DOHH2 (cell line): ENCODE measurements at regions not wholly inside any gene's neighbourhood (a gene's known extent, or its start where the extent isn't known, plus 50 kb on each side); places are given as distances from the start of the nearest gene placed in this dataset.
"Not testable (repeated sequence)": the region's sequence is repeated elsewhere in the genome, so short reads cannot be mapped to it uniquely, and the experiment has no call there.

ENCODE experiments used
- H3F3A ChIP-seq: fragments of 200-600 bp; sonication (generic), shearing (Covaris generic); 2 replicates; pipeline ENCODE4 v1.6.0; 2016; ENCODE audit warnings: antibody characterized with exemption, mild to moderate bottlenecking; ENCODE audit not compliant: control insufficient read depth, insufficient read depth
- H3K27ac ChIP-seq: fragments of 200-600 bp; sonication (generic); 2 replicates; pipeline ENCODE4 v1.5.1; 2014; ENCODE audit warnings: low read depth, mild to moderate bottlenecking, low read length, moderate library complexity
- H3K27me3 ChIP-seq: fragments of 200-600 bp; sonication (generic); 2 replicates; pipeline ENCODE4 v1.6.1; 2014; ENCODE audit warnings: mild to moderate bottlenecking, low read length, mixed read lengths; ENCODE audit not compliant: control insufficient read depth
- H3K36me3 ChIP-seq: fragments of 200-600 bp; sonication (generic); 2 replicates; pipeline ENCODE4 v1.6.1; 2014; ENCODE audit warnings: mild to moderate bottlenecking, low read length, moderate library complexity, mixed read lengths; ENCODE audit not compliant: control insufficient read depth
- H3K4me1 ChIP-seq: fragments of 200-600 bp; sonication (generic); 2 replicates; pipeline ENCODE4 v1.6.1; 2014; ENCODE audit warnings: mild to moderate bottlenecking, low read length, mixed read lengths; ENCODE audit not compliant: control insufficient read depth
- H3K4me2 ChIP-seq: fragments of 200-600 bp; sonication (generic); 2 replicates; pipeline ENCODE4 v1.6.0; 2014; ENCODE audit warnings: mild to moderate bottlenecking, low read length, moderate library complexity
- H3K4me3 ChIP-seq: fragments of 200-600 bp; sonication (generic); 2 replicates; pipeline ENCODE4 v1.5.1; 2014; ENCODE audit warnings: mild to moderate bottlenecking, low read length, mixed read lengths
- H3K79me2 ChIP-seq: fragments of 200-600 bp; sonication (generic); 2 replicates; pipeline ENCODE4 v1.6.1; 2014; ENCODE audit warnings: mild to moderate bottlenecking, low read length, mixed read lengths; ENCODE audit not compliant: control insufficient read depth
- H3K9me2 ChIP-seq: fragments of 200-600 bp; sonication (generic); replicated peaks from 2 replicates; pipeline ENCODE4 v1.6.1; 2014; ENCODE audit warnings: mild to moderate bottlenecking, low read length, mixed read lengths; ENCODE audit not compliant: control insufficient read depth
- H3K9me3 ChIP-seq: fragments of 200-600 bp; sonication (generic); 2 replicates; pipeline ENCODE4 v1.6.1; 2014; ENCODE audit warnings: antibody characterized with exemption, low read length, mixed read lengths; ENCODE audit not compliant: control insufficient read depth, insufficient read depth
- H4K20me1 ChIP-seq: fragments of 200-600 bp; sonication (generic); 2 replicates; pipeline ENCODE4 v1.6.0; 2014; ENCODE audit warnings: low read depth, mild to moderate bottlenecking, antibody characterized with exemption, low read length, moderate library complexity; ENCODE audit not compliant: control insufficient read depth, insufficient read depth
- EZH2phosphoT487 ChIP-seq: fragments of 200-600 bp; sonication (generic); IDR thresholded peaks from 2 replicates; pipeline ENCODE4 v1.6.1; 2017; ENCODE audit warnings: borderline replicate concordance, mild to moderate bottlenecking, antibody characterized with exemption, low read length, moderate library complexity, mixed read lengths
- TF ChIP-seq, protein P1 (sequence below): fragments of 200-600 bp; sonication (generic); IDR thresholded peaks from one replicate; pipeline ENCODE4 v1.5.1; 2014; ENCODE audit warnings: antibody characterized with exemption, mild to moderate bottlenecking, low read depth, low read length; ENCODE audit not compliant: poor library complexity, severe bottlenecking

DNA sequence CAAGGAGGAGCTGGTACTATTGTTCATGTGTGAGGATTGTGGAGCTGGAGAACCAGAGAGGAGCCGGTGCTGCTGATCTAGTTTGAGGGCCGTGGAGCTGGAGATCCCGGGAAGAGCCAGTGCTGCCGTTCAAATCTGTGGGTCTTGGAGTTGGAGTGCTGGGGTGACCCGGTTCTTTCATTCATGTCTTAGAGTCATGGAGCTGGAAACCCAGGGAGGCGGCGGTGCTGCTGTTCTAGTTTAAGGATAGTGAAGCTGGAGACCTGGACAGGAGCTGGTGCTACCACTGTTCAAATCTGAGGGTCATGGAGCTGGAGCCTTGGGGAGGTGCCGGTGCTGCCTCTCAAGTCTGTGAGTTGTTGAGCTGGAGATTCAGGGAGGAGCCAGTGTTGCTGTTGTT, 88.5 kb upstream of the ZNF479 start:
- Histone ChIP-seq H3K4me3 (no peak overlapping the region), H3K4me1 (no peaks in the 10 kb centered on the region), H3K79me2 (no peaks in the 10 kb centered on the region), H4K20me1 (no peaks in the 10 kb centered on the region), H3K9me3 (peaks cover 30% of the 10 kb centered on the region; the same call in 1 of the 2 replicates), H3K27me3 (no peaks in the 10 kb centered on the region), H3K4me2 (no peak overlapping the region), H3K36me3 (no peaks in the 10 kb centered on the region), H3F3A (no peaks in the 10 kb centered on the region), H3K9me2 (no peaks in the 10 kb centered on the region), H3K27ac (no peak overlapping the region)
- TF ChIP-seq EZH2phosphoT487: no peak
- TF ChIP-seq, protein P1, sequence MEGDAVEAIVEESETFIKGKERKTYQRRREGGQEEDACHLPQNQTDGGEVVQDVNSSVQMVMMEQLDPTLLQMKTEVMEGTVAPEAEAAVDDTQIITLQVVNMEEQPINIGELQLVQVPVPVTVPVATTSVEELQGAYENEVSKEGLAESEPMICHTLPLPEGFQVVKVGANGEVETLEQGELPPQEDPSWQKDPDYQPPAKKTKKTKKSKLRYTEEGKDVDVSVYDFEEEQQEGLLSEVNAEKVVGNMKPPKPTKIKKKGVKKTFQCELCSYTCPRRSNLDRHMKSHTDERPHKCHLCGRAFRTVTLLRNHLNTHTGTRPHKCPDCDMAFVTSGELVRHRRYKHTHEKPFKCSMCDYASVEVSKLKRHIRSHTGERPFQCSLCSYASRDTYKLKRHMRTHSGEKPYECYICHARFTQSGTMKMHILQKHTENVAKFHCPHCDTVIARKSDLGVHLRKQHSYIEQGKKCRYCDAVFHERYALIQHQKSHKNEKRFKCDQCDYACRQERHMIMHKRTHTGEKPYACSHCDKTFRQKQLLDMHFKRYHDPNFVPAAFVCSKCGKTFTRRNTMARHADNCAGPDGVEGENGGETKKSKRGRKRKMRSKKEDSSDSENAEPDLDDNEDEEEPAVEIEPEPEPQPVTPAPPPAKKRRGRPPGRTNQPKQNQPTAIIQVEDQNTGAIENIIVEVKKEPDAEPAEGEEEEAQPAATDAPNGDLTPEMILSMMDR: no peak

DNA sequence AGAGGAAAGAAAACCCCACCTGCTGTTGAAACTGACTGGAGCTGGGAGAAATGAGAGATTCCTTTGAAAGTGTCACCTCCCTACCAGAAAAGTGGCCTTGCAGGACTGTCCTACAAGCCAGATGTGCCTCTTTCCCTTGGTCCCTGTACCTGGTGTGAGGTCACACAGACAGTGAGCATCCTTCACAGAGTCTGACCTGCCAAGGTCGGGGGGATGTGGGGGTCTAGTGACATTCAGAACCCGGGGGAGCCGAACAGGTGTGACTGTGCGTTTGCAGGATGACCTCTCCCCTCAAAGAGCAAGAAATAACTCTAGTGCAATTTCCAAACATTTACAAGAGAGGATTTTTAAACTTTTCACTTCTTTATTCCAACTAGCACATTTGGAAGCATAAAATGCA, 93.4 kb upstream of the ZNF479 start:
- H4K20me1 ChIP-seq: no peaks in the 10 kb centered on the region
- no peak overlapping the region for H3K27ac ChIP-seq
- no peak for TF ChIP-seq EZH2phosphoT487
- TF ChIP-seq, protein P1: no peak
- no peaks in the 10 kb centered on the region for H3F3A ChIP-seq
- H3K36me3 ChIP-seq: no peaks in the 10 kb centered on the region
- no peaks in the 10 kb centered on the region for H3K9me2 ChIP-seq
- no peak overlapping the region for H3K4me3 ChIP-seq
- no peaks in the 10 kb centered on the region for H3K4me1 ChIP-seq
- no peak overlapping the region for H3K4me2 ChIP-seq
- no peaks in the 10 kb centered on the region for H3K79me2 ChIP-seq
- H3K9me3 ChIP-seq: peaks cover 29% of the 10 kb centered on the region; the same call in 1 of the 2 replicates
- no peaks in the 10 kb centered on the region for H3K27me3 ChIP-seq

DNA sequence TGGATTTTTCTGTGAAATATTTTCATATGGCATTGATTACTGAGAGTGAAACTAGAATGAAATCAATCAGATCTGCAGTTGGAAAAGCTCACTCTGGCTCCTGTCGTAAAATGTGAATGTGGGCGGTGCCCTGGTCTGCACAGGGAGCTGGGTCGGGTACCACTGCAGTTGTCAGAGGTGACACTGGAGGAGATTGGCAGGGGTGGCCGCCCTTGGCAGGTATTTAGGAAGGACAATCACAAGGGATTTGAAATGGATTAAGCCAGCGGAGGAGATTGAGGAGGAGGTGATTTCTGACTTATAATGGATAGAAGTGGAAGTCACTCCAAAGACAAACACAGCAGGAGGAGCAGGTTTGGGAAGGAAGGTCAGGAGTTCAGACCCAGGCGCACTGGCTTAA, 109.0 kb upstream of the ZNF479 start:
- H3K79me2 ChIP-seq, H4K20me1 ChIP-seq: not testable (repeated sequence)
- H3K9me3 ChIP-seq: peaks cover 46% of the 10 kb centered on the region; the same call in 1 of the 2 replicates

DNA sequence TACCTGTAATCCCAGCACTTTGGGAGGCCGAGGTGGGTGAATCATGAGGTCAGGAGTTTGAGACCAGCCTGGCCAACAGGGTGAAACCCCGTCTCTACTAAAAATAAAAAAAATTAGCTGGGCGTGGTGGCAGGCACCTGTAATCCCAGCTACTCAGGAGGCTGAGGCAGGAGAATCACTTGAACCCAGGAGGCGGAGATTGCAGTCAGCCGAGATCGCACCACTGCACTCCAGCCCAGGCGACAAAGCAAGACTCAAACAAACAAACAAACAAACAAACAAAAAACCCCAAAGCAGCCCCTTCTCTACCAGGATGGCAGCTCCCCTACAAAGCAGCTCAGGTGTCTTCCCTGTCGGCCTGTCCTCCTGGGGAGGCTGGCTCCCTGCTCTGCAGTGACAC, 111.3 kb upstream of the ZNF479 start:
- not testable (repeated sequence) for H3K4me3 ChIP-seq, H3K4me2 ChIP-seq, H3K79me2 ChIP-seq, H4K20me1 ChIP-seq, H3K27ac ChIP-seq, H3K27me3 ChIP-seq, H3K4me1 ChIP-seq, H3F3A ChIP-seq, H3K36me3 ChIP-seq, H3K9me2 ChIP-seq
- H3K9me3 ChIP-seq: peaks cover 32% of the 10 kb centered on the region; the same call in 1 of the 2 replicates

More for the DNA sequence above, 109.0 kb upstream of the ZNF479 start:
- H3F3A ChIP-seq, H3K9me2 ChIP-seq, H3K4me2 ChIP-seq, H3K36me3 ChIP-seq, H3K4me3 ChIP-seq, H3K27me3 ChIP-seq, H3K4me1 ChIP-seq, H3K27ac ChIP-seq: not testable (repeated sequence)

DNA sequence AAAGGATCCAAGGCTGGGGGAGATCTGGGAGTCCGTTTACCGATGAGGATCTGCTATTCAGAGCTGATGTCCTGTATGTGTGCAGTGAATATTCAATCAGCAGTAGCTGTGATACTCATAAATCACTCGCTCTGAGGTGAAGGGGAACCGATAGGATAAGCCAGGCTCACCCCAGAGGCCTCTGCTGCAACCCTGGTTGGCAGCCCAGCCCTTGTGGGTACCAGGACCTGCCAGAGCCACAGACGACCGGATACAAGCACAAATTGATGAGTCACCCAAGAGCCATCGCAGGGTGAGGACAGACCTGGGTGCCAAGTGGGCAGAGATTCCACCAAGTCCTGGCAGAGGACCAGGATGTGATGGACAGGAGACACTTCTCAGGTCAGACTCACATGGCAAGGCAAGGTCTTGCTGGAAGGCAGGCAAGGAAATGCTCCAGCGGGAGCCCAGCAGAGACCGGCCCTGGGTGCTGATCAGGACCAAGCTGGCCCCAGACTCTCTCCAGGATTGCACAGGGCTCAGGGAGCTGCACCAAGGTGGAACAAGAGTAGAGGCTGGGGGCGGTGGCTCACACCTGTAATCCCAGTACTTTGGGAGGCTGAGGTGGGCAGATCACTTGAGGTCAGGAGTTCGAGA, 112.2 kb upstream of the ZNF479 start:
- not testable (repeated sequence) for H3K36me3 ChIP-seq, H4K20me1 ChIP-seq, H3K4me2 ChIP-seq, H3K27ac ChIP-seq, H3K27me3 ChIP-seq, H3K79me2 ChIP-seq, H3F3A ChIP-seq, H3K9me2 ChIP-seq, H3K4me3 ChIP-seq, H3K4me1 ChIP-seq
- H3K9me3 ChIP-seq: peaks cover 23% of the 10 kb centered on the region; the same call in 1 of the 2 replicates
